Aorta (tissue), 5 donors: ENCODE measurements at regions not wholly inside any gene's neighbourhood (a gene's known extent, or its start where the extent isn't known, plus 50 kb on each side); places are given as distances from the start of the nearest gene placed in this dataset.

Experiments used
- ATAC-seq: fragments of 200-7000 bp; cut with Tn5 transposase; one replicate; pipeline ENCODE4 v1.9.1; 2022; ENCODE audit warnings: moderate library complexity; ENCODE audit not compliant: low FRiP score
- DNase-seq, 2 donors: peaks; one replicate each; pipeline ENCODE4 v3.0.0-alpha.2; 2020
- H3K27ac ChIP-seq, 2 donors: one replicate each; pipeline ENCODE4 v1.5.1; 2013; ENCODE audit warnings: low read length in 2 of 2, mild to moderate bottlenecking in 2 of 2, moderate library complexity in 2 of 2, control low read depth in 1 of 2, inconsistent platforms in 1 of 2, low read depth in 1 of 2
- H3K27me3 ChIP-seq, 2 donors: one replicate each; pipeline ENCODE4 v1.6.1; 2013; ENCODE audit warnings: control low read depth in 1 of 2, low read length in 1 of 2, mild to moderate bottlenecking in 1 of 2, moderate library complexity in 1 of 2; ENCODE audit not compliant: insufficient read depth in 2 of 2, control insufficient read depth in 1 of 2
- H3K36me3 ChIP-seq, 2 donors: one replicate each; pipeline ENCODE4 v1.6.1; 2013; ENCODE audit warnings: control low read depth in 1 of 2, low read length in 1 of 2, mild to moderate bottlenecking in 1 of 2; ENCODE audit not compliant: insufficient read depth in 2 of 2, control insufficient read depth in 1 of 2
- H3K4me1 ChIP-seq, 2 donors: one replicate each; pipeline ENCODE4 v1.6.1; 2013; ENCODE audit warnings: low read length in 2 of 2, control low read depth in 1 of 2, mild to moderate bottlenecking in 1 of 2, moderate library complexity in 1 of 2; ENCODE audit not compliant: insufficient read depth in 2 of 2, control insufficient read depth in 1 of 2
- H3K4me3 ChIP-seq, 2 donors: one replicate each; pipeline ENCODE4 v1.5.1; 2013; ENCODE audit warnings: low read length in 2 of 2, control low read depth in 1 of 2, mild to moderate bottlenecking in 1 of 2
- H3K9me3 ChIP-seq: one replicate; pipeline ENCODE4 v1.6.1; 2013; ENCODE audit warnings: mild to moderate bottlenecking, low read length; ENCODE audit not compliant: control insufficient read depth
- WGBS, 2 donors: extraction: QIAGEN DNeasy Blood & Tissue Kit; methylation state at CpG; one replicate each; pipeline ENCODE4 v1.1.7; 2013; 5-methylcytosine and 5-hydroxymethylcytosine counted together
- intact Hi-C, 2 donors: fragments of 100-400 bp; cut with DNase I; formaldehyde crosslinking; loops; one replicate each; pipeline versions ENCODE4 v1.14.2 to v1.15.0; 2022
- donor health status: healthy with polysubstance abuse.
- donor health status: Bipolar disorder and iron deficiency.
- donor health status: DM: no; HTN: no; CAD: no.
- donor health status: DM: no; HTN: no; CAD: no.
- donor health status: DM: yes; HTN: yes; CAD: no.

DNA sequence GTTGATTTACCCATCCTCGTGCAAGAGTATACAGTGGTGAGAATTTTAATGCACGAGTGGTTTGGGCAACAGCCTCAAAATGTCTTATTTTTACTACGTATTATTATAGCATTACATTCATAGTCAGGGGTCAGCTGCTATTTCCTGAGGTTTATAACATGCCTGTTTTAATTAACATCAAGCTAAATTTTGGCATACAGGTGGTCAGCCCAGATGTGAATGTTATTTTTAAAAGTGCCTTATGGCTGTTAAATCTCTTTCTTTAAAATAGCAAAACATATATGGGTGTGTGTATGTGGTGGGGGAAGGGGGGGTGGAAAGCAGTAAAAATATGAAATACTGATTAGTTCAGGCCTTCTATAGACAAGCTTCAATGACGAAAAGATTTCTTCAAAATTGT, 424.5 kb upstream of the CLINT1 start:
- H3K4me1 ChIP-seq, result peaks cover 0 to 5% of the 10 kb centered on the region in 2 donors
- WGBS, 2 donors, result 84 to 87% methylated on average over 4 of the region's 4 CpGs
- DNase-seq (no peak), ATAC-seq (no peak)
- no peaks in the 10 kb centered on the region for H3K36me3 ChIP-seq
- intact Hi-C loops, result no loop called here
- H3K27ac ChIP-seq, result no peak overlapping the region
- H3K4me3 ChIP-seq, result no peak overlapping the region
- no peaks in the 10 kb centered on the region for H3K9me3 ChIP-seq
- no peaks in the 10 kb centered on the region for H3K27me3 ChIP-seq

DNA sequence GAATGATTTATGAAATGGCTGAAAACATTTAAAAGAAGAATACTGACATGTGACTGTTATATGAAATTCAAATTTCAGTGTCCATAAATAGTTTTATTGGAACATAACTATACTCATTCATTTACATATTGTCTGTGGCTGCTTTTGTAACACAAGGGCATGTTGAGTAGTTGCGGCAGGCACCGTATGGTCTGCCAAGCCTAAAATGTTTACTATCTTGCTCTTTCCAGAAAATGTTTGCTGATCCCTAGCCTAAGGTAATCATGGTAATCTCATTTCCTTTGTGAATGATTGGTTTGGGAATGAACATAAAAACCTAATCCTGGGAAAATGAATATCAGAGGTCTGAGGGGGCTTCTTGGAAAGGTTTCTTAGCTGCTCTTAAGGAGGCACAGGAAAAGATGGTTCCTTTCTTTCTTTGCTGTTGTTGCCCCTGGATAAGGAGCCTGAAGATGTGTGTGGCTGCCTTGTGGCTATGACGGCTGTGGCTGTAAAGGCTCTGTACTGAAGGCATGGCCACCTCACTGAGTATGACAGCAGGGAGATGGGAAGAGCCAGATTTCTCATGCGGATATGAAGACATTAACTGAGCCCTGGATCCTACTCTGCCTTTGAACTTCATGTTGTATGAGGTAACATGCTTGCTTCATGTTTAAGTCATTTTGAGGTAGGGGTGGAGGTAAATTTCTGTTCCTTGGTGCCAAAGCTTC, 419.4 kb upstream of the CLINT1 start:
- no peak for DNase-seq

DNA sequence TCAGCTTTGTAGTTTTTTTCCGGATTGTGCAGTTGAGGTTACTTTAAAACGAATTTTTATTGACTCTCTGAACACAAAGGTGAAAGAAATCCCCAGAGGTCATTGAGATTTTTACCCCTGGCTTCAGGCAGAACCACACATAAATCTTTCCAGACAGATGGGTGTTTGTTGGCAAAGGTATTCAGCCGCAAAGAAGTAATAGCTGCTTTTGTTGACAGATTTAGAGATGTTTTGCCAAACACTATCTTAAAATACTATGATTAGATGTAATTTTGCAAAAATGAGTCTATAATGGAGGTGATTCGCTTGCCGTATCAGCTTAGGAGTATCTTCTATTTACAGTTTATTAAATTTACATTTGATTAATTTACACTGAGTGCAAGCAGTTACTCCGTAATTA, 418.3 kb upstream of the CLINT1 start:
- 92 to 93% methylated on average over 6 of the region's 6 CpGs for WGBS, 2 donors
- no peak overlapping the region for H3K27ac ChIP-seq

More for the DNA sequence above, 419.4 kb upstream of the CLINT1 start:
- WGBS, 2 donors, result 94 to 97% methylated on average over 4 of the region's 4 CpGs
- no peak overlapping the region for H3K27ac ChIP-seq
- H3K36me3 ChIP-seq, result no peaks in the 10 kb centered on the region
- no peaks in the 10 kb centered on the region for H3K4me1 ChIP-seq
- H3K4me3 ChIP-seq, result no peak overlapping the region
- H3K9me3 ChIP-seq, result peaks cover 2% of the 10 kb centered on the region
- no peak for ATAC-seq
- intact Hi-C loops, result no loop called here
- no peaks in the 10 kb centered on the region for H3K27me3 ChIP-seq

DNA sequence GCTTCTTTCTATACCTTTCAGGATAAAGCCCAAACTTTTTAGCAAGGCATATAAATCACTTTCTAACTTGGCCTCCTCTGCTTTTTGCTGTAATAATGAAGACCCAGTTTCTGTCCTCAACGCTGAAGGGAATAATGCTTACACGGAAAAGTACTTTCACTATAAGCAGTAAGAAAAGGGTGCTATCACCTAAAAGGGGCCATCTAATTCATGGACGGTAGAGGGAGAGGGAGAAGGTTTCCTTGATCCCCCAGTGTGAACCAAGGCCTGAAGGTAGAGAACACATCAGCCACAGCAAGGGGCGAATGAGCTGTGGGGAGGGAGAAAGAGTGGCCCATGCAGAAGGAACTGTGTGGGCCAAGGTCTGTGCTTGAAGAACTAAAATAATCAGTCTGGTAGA, 417.7 kb upstream of the CLINT1 start:
- WGBS, 2 donors, result 81 to 95% methylated on average over 4 of the region's 4 CpGs
- no peaks in the 10 kb centered on the region for H3K27me3 ChIP-seq
- no peak overlapping the region for H3K4me3 ChIP-seq
- no peaks in the 10 kb centered on the region for H3K4me1 ChIP-seq
- DNase-seq (no peak), ATAC-seq (no peak)
- H3K36me3 ChIP-seq, result no peaks in the 10 kb centered on the region
- peaks cover 2% of the 10 kb centered on the region for H3K9me3 ChIP-seq
- no peak overlapping the region for H3K27ac ChIP-seq
- intact Hi-C loops, result no loop called here

More for the DNA sequence above, 418.3 kb upstream of the CLINT1 start:
- DNase-seq, result no peak
- Histone ChIP-seq H3K4me3 (no peak overlapping the region), H3K4me1 (no peaks in the 10 kb centered on the region), H3K36me3 (no peaks in the 10 kb centered on the region), H3K27me3 (no peaks in the 10 kb centered on the region), H3K9me3 (peaks cover 2% of the 10 kb centered on the region)
- no peak for ATAC-seq
- intact Hi-C loops, result no loop called here

DNA sequence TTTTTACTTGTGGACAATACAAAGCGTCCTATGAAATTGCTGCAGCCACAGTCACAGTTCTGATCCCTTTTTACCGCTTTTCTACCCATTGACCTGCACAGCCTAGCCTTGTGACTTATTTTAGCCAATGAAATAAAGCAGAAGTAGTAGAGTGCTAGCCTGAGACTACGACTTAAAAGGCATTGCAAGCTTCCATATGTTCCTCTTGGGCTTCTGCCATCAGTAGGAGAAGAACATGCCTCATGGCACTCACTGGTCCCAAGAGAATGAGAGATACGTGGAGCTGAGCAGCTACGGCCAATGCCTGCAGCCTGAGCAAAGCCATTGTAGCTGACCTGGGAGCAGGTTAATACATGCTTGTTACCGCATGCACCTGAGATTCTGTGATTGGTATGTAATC, 416.6 kb upstream of the CLINT1 start:
- ATAC-seq (no peak), DNase-seq (no peak)
- Histone ChIP-seq H3K27ac (no peak overlapping the region), H3K27me3 (no peaks in the 10 kb centered on the region), H3K4me1 (no peaks in the 10 kb centered on the region), H3K9me3 (peaks cover 2% of the 10 kb centered on the region), H3K4me3 (no peak overlapping the region), H3K36me3 (no peaks in the 10 kb centered on the region)
- intact Hi-C loops, result no loop called here
- WGBS, 2 donors, result 79 to 80% methylated on average over 6 of the region's 6 CpGs

DNA sequence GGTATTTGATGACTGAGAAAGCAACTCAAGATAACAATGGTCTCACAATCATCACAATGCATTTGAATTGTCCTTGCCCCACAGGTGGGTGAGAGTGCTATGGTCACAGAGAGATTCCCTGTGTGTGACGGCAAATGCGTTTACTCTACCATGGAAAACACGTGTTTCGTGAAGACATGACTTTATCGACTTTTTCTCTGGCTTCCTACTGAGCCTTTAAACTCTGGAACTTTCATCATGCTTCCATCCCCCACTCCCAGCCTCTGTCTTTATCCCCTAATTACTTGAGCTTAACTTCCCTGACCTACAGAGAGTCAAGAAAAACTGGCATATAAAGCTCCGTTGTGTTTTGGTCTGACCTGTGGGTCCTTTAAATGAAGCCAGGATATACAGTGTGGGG, 414.1 kb upstream of the CLINT1 start:
- no peaks in the 10 kb centered on the region for H3K36me3 ChIP-seq
- no peaks in the 10 kb centered on the region for H3K27me3 ChIP-seq
- 81 to 86% methylated on average over 6 of the region's 6 CpGs for WGBS, 2 donors
- ATAC-seq, result no peak
- H3K9me3 ChIP-seq, result peaks cover 6% of the 10 kb centered on the region
- H3K27ac ChIP-seq, result no peak overlapping the region
- no peak overlapping the region for H3K4me3 ChIP-seq
- H3K4me1 ChIP-seq, result no peaks in the 10 kb centered on the region
- no peak for DNase-seq
- intact Hi-C loops, result no loop called here

DNA sequence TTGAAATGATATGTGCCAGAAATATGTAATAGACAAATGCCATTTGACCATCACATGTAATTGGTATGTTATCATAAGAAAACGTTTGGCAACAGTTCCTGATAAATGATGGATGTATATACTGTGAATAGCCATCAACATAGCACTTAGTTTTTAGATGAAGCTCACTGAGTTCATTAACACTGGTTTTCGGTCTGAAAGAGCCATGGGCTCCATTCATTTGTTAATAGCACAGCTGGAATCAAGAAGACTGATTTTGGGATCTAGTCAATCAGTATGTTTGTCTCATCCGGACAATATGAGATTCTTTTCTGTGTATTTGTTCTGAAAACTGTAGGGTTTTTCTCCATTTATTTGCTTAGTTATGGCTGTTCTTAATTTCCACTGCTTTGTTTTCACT, 413.5 kb upstream of the CLINT1 start:
- no peak overlapping the region for H3K27ac ChIP-seq
- H3K9me3 ChIP-seq, result peaks cover 6% of the 10 kb centered on the region
- no peak for DNase-seq
- intact Hi-C loops, result no loop called here
- no peaks in the 10 kb centered on the region for H3K4me1 ChIP-seq
- WGBS, 2 donors, result 80% methylated on average over 3 of the region's 3 CpGs
- no peaks in the 10 kb centered on the region for H3K36me3 ChIP-seq
- no peak for ATAC-seq
- no peaks in the 10 kb centered on the region for H3K27me3 ChIP-seq
- H3K4me3 ChIP-seq, result no peak overlapping the region

DNA sequence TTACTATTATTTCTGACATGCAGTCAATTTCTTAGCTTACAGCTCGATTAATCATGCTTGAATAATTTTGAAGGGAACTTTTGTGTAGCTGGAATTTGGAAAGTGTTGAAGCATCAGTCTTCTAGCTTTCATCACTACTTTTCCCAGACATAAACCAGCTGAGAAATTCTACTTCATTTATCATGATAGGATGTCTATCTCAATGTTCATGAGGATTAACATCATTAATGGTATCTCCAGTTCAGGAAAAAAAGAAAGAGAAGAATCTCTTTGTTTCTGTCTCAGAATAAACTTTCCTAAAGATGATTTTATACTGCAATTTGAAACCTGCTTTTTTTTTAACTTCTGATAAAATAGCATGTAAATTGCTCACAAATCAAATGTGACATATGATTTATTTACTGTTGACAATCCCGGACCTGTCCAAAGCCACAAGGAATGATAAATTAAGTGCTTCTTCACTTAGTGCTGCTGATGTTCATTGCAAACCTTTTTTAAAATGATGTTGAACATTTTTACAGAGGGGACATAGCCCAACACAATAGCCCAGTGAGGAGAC, 412.1 kb upstream of the CLINT1 start:
- ATAC-seq, result no peak
- Histone ChIP-seq H3K4me3 (no peak overlapping the region), H3K27me3 (no peaks in the 10 kb centered on the region), H3K27ac (no peak overlapping the region), H3K4me1 (no peaks in the 10 kb centered on the region), H3K9me3 (peaks cover 6% of the 10 kb centered on the region), H3K36me3 (no peaks in the 10 kb centered on the region)
- WGBS, 2 donors, result 53 to 72% methylated on average over 2 of the region's 2 CpGs
- intact Hi-C loops, result no loop called here
- no peak for DNase-seq

DNA sequence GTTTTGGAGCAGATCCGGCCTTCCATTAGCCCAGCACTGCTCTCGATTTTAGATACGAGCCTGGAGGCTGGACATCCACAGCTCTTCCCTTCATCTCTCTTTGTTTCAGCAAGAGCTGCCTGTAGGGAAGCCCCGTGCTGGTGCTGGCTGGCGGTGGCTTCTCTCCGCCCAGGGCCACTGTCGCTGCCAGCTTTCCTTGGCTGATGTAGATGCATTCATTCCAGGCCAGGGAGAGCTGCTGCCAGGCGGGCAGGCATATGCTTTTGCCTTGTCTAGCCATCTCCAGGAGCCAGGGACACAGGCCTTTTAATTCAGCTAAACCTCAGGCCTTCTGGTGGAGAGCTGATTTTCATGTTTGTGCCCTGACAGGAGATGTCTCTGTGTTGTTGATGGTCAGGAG, 409.3 kb upstream of the CLINT1 start:
- no peak for ATAC-seq
- WGBS, 2 donors, result 51 to 56% methylated on average over 8 of the region's 8 CpGs

More for the DNA sequence above, 409.3 kb upstream of the CLINT1 start:
- no peaks in the 10 kb centered on the region for H3K36me3 ChIP-seq
- no peaks in the 10 kb centered on the region for H3K27me3 ChIP-seq
- no peak overlapping the region for H3K27ac ChIP-seq
- no peak for DNase-seq
- H3K4me3 ChIP-seq, result no peak overlapping the region
- H3K9me3 ChIP-seq, result peaks cover 5% of the 10 kb centered on the region
- intact Hi-C loops, result no loop called here
- no peaks in the 10 kb centered on the region for H3K4me1 ChIP-seq
